H1 (cell line): ENCODE measurements at regions not wholly inside any gene's neighbourhood (a gene's known extent, or its start where the extent isn't known, plus 50 kb on each side); places are given as distances from the start of the nearest gene placed in this dataset.

ENCODE experiments used
- ATF2 ChIP-seq: IDR thresholded peaks from 2 replicates; pipeline ENCODE4 v1.6.1; 2012; ENCODE audit warnings: low read length, inconsistent platforms
- EGR1 ChIP-seq: IDR thresholded peaks from 2 replicates; pipeline ENCODE4 v1.6.1; 2011; ENCODE audit warnings: low read depth, low read length, borderline replicate concordance
- TF ChIP-seq, protein P1 (sequence below): fragments of 300-600 bp; sonication (generic); IDR thresholded peaks from 2 replicates; pipeline ENCODE4 v1.7.1; 2012; ENCODE audit warnings: low read length, moderate library complexity, mild to moderate bottlenecking, inconsistent platforms; ENCODE audit not compliant: insufficient replicate concordance
- TF ChIP-seq, protein P2 (sequence below): IDR thresholded peaks from 2 replicates; pipeline ENCODE4 v1.6.1; 2012; ENCODE audit warnings: inconsistent platforms

DNA sequence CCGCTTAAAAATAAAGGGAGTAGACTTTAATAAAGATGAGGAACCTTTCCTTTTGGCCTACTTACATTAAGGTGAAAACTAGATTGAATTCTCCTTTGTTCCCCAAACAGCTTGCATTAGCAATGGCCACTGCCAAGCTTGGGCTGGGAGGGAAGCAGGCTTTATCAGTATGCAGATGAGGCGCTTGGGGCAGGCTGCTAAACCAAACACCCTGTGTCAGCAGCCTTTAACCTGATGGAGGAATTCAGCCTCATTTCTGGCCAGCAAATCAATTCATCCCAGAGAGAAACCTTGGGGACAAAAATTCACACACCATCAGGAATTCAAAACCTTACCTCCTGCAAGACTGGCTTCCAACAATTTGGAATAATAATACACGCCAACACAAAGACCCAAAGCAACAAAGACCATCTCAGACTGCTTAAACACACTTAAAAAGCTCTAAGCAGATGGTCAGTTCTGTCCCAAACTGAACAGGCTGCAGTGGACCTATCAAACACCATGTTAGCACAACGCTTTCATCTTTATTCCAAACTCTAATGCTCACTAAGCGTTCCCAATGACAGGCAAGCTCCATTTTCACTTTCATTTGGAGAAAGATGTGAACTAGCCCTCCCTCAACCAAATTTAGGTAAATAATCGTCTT is 255.1 kb upstream of the CMC1 start (continued):
- TF ChIP-seq, protein P1, sequence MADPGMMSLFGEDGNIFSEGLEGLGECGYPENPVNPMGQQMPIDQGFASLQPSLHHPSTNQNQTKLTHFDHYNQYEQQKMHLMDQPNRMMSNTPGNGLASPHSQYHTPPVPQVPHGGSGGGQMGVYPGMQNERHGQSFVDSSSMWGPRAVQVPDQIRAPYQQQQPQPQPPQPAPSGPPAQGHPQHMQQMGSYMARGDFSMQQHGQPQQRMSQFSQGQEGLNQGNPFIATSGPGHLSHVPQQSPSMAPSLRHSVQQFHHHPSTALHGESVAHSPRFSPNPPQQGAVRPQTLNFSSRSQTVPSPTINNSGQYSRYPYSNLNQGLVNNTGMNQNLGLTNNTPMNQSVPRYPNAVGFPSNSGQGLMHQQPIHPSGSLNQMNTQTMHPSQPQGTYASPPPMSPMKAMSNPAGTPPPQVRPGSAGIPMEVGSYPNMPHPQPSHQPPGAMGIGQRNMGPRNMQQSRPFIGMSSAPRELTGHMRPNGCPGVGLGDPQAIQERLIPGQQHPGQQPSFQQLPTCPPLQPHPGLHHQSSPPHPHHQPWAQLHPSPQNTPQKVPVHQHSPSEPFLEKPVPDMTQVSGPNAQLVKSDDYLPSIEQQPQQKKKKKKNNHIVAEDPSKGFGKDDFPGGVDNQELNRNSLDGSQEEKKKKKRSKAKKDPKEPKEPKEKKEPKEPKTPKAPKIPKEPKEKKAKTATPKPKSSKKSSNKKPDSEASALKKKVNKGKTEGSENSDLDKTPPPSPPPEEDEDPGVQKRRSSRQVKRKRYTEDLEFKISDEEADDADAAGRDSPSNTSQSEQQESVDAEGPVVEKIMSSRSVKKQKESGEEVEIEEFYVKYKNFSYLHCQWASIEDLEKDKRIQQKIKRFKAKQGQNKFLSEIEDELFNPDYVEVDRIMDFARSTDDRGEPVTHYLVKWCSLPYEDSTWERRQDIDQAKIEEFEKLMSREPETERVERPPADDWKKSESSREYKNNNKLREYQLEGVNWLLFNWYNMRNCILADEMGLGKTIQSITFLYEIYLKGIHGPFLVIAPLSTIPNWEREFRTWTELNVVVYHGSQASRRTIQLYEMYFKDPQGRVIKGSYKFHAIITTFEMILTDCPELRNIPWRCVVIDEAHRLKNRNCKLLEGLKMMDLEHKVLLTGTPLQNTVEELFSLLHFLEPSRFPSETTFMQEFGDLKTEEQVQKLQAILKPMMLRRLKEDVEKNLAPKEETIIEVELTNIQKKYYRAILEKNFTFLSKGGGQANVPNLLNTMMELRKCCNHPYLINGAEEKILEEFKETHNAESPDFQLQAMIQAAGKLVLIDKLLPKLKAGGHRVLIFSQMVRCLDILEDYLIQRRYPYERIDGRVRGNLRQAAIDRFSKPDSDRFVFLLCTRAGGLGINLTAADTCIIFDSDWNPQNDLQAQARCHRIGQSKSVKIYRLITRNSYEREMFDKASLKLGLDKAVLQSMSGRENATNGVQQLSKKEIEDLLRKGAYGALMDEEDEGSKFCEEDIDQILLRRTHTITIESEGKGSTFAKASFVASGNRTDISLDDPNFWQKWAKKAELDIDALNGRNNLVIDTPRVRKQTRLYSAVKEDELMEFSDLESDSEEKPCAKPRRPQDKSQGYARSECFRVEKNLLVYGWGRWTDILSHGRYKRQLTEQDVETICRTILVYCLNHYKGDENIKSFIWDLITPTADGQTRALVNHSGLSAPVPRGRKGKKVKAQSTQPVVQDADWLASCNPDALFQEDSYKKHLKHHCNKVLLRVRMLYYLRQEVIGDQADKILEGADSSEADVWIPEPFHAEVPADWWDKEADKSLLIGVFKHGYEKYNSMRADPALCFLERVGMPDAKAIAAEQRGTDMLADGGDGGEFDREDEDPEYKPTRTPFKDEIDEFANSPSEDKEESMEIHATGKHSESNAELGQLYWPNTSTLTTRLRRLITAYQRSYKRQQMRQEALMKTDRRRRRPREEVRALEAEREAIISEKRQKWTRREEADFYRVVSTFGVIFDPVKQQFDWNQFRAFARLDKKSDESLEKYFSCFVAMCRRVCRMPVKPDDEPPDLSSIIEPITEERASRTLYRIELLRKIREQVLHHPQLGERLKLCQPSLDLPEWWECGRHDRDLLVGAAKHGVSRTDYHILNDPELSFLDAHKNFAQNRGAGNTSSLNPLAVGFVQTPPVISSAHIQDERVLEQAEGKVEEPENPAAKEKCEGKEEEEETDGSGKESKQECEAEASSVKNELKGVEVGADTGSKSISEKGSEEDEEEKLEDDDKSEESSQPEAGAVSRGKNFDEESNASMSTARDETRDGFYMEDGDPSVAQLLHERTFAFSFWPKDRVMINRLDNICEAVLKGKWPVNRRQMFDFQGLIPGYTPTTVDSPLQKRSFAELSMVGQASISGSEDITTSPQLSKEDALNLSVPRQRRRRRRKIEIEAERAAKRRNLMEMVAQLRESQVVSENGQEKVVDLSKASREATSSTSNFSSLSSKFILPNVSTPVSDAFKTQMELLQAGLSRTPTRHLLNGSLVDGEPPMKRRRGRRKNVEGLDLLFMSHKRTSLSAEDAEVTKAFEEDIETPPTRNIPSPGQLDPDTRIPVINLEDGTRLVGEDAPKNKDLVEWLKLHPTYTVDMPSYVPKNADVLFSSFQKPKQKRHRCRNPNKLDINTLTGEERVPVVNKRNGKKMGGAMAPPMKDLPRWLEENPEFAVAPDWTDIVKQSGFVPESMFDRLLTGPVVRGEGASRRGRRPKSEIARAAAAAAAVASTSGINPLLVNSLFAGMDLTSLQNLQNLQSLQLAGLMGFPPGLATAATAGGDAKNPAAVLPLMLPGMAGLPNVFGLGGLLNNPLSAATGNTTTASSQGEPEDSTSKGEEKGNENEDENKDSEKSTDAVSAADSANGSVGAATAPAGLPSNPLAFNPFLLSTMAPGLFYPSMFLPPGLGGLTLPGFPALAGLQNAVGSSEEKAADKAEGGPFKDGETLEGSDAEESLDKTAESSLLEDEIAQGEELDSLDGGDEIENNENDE = peak; percentile 26
- TF ChIP-seq, protein P2, sequence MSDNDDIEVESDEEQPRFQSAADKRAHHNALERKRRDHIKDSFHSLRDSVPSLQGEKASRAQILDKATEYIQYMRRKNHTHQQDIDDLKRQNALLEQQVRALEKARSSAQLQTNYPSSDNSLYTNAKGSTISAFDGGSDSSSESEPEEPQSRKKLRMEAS = no peak
- TF ChIP-seq EGR1 (no peak), ATF2 (no peak)
